HG03103 (cell line): ENCODE measurements at regions not wholly inside any gene's neighbourhood (a gene's known extent, or its start where the extent isn't known, plus 50 kb on each side); places are given as distances from the start of the nearest gene placed in this dataset.
"Not testable (repeated sequence)": the region's sequence is repeated elsewhere in the genome, so short reads cannot be mapped to it uniquely, and the experiment has no call there.

Experiments used
- ATAC-seq: cut with Tn5 transposase; IDR thresholded peaks from one replicate; pipeline ENCODE4 v1.9.1; 2021; ENCODE audit warnings: low read depth; ENCODE audit not compliant: unreplicated experiment

DNA sequence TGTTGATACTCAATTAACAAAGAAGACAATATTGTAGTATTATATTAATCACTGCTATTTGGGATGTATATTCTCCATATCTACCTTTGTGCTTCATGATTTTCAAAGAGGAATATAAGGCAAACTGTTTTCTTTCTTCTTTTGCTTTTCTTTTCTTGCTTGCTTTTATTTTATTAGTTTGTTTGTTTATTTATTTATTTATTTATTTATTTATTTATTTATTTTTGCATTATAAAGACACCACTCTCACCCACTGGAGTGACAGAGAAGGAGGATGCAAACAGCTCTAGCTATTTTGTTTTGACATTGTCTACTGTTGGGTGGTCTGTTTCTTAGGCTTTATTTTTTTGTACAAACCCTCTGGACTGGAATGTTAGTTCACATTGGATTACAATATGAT lies 1352.7 kb downstream of the HACE1 start:
- no peak for ATAC-seq

DNA sequence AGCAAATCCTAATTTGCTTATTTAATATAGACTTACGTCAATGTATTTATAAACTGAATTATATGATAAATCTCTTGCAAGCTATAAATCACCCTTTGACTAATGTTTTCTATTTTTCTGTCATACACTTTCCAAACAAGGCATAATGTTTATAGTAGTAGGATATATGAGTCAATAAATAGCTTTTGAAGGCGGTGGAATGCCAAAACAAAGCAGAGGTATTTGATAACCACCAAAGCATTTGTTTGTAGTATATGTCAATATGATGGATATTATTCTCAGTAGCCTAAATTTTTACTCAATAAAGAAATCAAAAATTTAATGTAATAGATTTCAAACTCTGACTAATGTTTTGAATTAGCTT lies 1354.6 kb downstream of the HACE1 start:
- ATAC-seq: no peak

DNA sequence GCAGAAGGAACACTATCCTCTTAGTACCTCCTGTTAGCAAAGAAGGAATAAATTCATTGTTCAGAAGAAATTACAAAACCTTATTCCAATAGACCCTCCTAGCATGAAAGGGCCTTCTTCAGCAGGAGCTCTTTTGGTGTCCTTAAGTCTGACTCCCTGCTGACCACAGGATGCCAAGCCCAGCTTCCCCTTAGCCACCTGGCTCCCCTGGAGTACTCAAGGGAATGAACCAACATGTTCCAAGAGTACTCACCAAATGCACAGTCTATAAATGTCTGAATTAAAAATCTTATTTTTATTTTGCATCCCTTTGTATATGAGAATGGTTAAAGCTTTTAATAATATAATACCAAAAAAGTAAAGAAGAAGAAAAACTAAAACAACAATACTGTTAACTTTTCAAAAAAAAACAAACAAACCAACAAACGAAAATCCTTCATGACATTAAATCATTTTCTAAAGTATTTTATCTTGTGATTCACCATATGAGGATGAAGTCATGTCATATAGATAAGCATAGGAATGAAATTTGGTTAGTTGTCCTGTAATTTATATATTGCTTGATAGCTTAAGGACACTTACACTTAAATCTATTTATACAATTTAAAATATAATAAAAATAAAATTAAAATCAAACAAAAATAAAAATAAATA lies 1355.1 kb downstream of the HACE1 start:
- ATAC-seq: no peak

DNA sequence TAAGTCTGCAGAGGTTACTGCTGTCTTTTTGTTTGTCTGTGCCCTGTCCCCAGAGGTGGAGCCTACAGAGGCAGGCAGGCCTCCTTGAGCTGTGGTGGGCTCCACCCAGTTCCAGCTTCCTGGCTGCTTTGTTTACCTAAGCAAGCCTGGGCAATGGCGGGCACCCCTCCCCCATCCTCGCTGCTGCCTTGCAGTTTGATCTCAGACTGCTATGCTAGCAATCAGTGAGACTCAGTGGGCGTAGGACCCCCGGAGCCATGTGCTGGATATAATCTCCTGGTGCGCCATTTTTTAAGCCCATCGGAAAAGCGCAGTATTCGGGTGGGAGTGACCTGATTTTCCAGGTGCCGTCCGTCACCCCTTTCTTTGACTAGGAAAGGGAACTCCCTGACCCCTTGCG lies 1363.1 kb downstream of the HACE1 start:
- not testable (repeated sequence) for ATAC-seq

DNA sequence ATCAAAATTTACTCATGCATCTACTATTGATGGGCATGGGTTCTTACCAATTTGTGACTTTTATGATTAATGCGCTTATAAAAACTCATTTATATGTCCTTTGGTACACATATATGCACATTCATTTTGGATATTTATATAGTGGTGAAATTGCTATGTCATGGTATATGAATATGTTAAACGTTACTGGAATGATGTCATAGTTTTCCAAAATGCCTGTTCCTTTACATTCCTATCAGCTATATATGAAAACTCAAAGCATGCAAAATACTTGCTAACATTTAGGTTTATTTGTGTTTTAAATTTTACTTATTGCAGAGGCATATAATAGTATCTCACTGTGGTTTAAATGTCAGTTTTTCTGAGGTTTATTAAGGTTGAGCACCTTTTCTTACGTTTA lies 1403.1 kb downstream of the HACE1 start:
- no peak for ATAC-seq

DNA sequence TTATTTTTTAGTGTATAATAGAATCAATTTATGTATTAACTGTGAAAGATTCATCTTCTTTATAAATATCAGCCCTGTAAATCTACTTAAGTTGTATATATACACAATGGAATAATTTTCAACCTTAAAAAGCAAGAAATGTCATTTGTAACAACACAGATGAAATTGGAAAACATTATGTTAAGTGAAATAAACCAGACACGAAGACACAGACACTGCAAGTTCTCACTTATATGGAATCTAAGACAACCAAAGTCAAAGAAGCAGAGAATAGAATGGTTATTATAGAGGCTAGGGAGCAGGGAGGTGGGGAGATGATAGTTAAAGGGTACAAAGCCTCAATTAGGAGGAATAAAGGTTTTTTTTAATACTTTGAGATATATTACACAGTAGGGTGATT lies 1404.4 kb downstream of the HACE1 start:
- ATAC-seq: no peak

DNA sequence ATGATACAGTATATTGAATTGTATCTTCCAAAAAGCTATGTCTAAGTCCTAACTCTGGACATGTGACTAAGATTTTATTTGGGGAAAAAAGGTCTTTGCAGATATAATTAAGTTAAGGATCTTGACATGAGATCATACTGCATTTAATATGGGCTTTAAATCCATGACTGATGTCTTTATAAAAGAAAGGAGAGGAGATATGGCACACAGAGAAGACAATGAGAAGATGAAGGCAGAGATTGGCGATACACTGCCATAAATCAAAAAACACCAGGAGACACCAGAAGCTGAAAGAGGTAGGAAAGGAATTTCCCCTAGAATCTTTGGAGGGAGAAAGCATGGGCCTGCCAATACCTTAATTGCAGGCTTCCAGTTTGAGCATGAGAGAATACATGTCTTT lies 1450.2 kb downstream of the HACE1 start:
- ATAC-seq: no peak

DNA sequence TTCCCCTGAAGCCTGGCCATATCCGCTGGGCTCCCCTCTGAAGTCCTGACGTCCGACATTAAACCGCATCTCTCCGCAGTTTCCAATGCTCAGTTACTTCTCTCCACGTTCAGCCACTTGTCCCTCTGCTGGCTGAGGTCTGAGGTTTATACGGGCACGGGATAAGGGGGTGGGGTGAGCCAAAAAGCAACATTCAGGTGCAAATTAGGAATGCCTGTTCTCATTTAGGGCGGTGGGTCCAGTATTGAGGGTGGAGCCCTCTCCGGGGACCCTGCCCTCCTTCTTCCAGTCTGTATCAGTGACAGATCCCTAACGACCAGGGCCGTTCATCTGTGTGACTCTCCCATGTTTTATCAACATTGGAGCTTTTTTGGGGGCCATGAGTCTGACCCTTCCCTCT lies 1454.4 kb downstream of the HACE1 start:
- ATAC-seq: no peak

DNA sequence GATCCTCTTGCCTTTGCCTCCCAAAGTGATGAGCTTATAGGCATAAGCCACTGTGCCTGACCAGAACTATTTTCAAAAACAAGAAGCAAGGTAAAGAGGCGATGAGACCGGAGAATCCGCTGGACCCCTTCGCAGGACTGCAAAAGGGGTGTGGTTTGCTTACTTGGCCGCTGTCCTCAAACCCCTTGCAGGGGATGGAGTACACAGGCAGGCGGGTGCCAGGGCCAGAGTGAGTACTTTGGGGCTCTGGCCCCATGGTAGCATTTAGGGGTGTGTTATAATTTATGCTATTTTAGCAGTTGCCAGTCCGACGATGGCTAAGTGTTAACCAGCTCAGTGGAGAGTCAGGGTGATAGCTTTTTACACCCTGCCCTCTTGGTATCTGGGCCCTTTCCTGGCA lies 1454.9 kb downstream of the HACE1 start:
- ATAC-seq: no peak

DNA sequence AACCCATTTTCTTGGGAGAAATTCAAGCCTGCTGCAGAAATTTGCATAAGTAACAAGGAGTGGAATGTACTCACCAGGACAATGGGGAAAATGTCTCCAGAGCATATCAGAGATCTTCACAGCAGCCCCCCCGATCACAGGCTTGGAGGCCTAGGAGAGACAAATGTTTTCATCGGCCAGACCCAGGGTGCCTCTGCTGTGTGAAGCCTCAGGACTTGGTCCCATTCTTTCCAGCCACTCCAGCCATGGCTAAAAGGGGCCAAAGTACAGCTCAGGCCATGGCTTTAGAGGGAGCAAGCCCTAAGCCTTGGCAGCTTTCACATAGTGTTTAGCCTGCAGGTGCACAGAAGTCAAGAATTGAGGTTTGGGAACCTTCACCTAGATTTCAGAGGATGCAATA lies 1463.0 kb downstream of the HACE1 start:
- ATAC-seq: no peak

DNA sequence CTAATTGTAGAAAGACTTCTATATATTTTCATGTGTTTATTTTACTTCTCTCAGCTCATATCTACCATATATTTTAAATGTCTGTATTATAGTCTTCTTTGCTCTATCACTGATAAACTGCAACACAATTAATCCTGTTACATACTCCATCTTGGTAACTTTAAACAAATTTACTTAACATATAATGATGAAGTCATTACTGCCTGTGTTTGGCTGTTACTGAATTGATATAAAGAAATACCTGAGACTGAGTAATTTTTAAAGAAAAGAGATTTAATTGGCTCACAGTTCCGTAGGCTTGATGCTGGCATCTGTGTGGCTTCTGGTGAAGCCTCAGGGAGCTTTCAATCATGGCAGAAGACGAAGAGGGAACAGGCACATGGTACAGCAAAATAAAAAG lies 1480.4 kb downstream of the HACE1 start:
- no peak for ATAC-seq

DNA sequence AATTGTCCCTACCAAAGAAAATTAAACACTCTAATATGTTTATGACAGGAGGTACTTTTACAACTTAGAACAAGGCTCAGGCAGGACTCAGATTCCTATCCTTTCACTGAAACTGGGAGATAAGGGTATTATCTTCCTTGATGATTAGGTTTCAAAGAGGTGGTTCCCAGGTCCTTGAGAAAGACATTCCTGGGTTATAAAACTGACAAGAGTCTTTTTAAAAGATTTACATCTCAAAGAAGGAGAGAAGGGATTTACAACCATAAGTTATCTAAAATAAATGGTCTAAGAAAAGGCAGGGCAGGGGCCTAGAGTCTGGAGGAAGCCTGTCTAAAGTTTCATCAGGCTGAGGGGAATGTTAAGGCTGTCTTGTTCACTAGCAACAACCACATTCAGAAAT lies 1492.5 kb downstream of the HACE1 start:
- no peak for ATAC-seq

DNA sequence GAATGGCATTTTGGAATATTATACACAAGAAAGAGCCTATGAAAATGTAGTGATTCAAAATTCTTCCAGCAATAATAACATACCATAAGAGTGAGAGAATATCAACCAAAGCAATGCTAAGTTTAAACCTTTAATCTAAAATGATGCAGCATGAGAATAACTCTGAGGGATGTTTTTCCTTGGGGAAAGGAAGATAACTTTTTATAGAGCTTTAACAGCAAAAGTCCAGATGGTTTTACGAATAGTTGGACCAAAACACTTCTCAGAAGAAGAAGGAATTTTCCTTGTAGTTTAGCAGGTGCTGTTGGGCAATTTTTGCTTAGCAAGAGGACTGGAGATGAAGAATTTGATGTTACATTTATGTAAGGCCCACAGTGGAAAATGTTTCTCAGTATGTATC lies 1503.2 kb downstream of the HACE1 start:
- ATAC-seq: no peak

DNA sequence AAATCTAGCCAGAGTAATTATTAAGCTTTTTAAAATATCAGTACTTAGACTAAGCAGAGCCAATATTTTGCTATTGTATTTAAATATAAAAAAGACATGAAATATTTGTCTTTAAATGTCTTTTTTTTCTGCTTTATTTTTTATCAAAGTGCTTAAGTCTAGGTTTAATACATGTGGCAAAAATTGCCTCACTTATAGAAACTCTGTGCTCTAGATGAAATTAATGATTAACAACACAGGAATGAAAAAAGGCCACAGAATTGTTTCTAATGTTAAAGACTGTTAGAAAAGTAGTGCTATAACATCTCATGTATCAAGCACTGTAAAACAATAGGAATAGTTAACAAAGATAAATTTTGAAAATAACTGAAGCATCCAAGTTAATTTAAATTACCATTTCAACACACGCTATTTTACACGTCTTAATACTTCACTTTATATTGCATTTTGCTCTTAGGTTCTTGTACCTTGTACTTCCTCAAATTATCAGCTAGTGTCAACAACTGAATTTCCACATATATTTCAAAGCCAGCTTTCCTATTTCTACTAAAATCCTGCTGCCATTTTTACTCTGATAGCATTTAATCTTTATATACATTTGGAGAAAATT lies 1515.1 kb downstream of the HACE1 start:
- ATAC-seq: no peak

DNA sequence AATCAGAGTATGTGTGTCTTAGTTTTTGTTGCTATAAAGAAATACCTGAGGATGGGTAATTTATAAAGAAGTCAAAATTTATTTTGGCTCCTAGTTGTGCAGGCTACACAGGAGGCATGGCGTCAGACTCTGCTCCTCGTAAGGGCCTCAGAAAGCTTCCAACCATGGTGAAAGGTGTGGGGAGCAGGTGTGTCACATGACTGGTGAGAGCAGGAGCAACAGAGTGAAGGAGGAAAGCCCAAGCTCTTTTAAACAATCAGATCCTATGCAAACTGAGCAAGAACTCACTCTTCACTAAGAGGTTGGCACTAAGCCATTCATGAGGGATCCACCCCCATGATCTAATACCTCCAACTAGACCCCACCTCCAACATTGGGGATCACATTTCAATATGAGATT lies 1524.3 kb downstream of the HACE1 start:
- no peak for ATAC-seq

DNA sequence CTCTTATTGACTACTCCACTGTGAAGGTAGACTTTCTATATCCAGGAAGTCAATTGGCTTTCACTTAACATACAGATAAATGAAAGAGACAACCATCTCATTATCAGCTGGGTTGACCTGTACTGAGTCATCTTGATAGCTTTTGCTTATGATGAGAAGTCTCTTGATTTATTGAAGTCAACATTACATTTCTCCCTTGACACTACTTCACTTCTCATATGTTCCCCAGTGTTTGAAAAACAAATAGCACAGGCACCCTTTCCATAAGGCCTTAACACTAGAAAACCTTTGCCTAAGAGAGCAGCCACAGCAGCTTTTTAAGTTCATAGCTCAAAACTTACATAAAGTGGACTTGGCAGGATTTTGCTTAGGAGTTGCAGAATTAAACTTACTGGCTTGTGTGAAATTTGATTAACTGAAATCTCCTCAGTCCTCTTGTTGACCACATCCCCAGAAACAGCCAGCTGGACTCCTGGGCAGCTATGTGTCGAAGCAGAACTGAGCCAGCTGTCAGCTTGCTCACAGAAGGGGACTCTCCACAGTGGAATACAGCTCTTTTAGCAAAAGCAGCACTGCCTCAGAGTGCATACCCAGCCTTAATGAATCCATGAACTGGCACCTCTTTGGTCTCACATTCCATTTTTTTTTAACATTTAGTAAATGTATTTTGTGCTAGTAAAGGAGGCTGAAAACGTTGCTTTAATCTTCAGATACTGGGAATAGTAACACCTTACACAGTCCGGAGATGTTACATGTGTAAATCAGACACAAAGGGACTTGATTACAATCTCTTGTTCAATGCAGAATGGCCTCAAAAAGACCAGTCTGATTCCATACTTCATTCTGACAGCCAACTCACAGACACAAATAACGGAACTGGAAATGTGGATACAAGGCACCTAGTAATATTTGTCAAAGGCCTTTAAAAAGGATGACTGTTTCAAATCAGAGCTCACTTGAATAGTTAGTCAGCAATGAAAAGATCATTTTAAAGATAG lies 1532.7 kb downstream of the HACE1 start:
- ATAC-seq: no peak

DNA sequence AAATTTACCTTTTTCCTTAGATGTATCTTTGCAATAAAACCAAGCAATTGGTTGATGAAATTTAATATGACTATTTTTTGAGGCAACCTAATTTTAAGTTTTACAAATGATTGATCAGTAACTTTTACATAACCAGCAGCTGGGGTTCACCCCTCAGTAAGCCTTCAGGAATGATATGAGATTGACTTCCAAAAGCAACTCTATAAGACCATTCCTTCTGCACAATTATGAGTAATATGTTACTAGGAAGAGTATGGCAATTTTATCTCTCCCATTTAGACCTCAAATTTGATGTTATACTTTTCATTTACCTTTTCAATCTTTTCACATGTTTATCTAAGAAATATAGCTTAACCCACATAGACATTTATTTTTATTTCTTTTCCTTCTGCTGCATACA lies 1546.3 kb downstream of the HACE1 start:
- ATAC-seq: no peak

DNA sequence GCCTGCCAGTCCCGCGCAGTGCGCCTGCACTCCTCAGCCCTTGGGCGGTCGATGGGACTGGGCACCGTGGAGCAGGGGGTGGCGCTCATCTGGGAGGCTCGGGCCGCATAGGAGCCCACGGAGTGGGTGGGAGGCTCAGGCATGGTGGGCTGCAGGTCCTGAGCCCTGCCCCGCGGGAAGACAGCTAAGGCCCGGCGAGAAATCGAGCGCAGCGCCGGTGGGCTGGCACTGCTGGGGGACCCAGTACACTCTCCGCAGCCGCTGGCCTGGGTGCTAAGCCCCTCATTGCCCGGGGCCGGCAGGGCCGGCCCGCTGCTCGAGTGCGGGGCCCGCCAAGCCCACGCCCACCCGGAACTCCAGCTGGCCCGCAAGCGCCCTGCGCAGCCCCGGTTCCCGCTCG lies 1565.3 kb downstream of the HACE1 start:
- ATAC-seq: not testable (repeated sequence)

DNA sequence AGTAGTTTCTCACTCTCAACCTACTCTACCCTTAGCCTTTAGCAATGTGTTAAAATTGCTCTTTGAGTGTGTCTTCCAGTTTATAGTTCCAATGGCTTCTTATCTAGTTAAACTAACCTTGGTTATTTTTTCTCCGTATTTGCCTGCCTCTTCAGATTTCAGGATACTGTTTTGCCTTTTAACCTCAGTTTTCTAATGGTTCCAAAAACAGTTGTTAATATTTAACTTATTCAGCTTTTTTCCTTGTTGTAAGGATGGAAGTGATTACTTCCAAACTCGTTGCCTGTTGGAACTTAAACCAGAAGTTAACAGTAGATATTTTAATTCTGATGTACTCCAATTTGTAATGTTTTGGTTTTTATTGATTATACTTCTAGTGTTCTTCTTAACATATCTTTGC lies 1574.9 kb downstream of the HACE1 start:
- no peak for ATAC-seq

DNA sequence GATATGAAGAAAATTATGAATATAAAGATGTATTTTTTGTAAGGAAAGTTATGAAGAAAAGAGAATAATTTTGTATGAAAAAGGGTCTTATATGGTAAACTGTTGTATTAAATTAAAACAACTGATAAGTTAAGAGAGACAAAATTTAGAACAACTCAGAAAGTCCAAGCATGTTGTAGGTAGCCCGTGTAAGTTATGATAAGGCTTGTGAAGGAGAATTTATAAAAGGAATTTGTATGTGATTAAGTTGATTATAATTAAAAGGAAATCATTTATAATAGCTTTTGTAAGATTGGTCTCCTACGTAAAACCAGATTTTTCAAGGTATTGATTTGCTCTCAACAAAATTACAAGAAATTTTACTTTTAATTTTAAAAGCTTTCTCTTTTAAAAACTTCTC lies 1579.3 kb downstream of the HACE1 start:
- ATAC-seq: no peak

DNA sequence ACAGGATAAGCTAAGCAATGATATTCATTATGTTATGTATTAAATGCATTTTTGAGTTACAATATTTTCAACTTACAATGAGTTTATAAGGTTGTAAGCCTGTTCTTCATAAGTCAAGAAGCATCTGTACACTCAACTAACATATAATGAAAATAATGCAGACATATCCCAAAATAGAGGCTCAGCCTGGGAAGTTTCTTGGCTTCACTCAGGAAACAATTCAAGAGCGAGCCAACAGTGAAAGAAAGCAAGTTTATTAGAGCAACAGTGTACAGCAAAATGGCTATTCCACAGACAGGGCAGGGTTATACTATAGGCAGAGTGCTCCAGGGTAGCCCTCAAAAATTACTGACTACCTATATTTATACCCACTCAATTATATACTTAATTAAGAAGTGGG lies 1581.8 kb downstream of the HACE1 start:
- ATAC-seq: no peak

DNA sequence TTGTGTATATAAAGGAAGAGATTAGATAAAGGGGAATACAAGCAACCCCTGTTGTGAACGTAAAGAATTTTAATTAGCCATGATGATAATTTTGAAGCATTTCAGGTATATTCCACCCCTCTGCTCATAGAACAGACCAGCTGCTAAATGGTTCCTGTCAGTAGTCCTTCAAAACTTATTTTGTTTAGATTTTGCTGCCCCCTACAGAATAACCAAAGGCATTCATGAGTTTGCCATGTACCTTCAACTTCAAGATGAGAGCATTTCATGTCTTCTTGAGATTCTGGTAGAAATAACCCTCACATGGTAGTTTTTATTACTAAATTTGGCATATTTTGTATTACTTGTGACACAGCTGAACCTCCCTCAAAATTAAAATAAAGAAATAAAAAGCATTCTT lies 1586.7 kb downstream of the HACE1 start:
- ATAC-seq: no peak
